ENCODE measurements at regions not wholly inside any gene's neighbourhood (a gene's known extent, or its start where the extent isn't known, plus 50 kb on each side); places are given as distances from the start of the nearest gene placed in this dataset.

GRCh38 chr13:80957019-80957655 is 616.2 kb upstream of the SPRY2 start:
- H3K4me3 ChIP-seq (ENCODE audit: low read depth, low read length) = no peak overlapping the region
- DNase-seq (ENCODE audit: low read depth) = no peak
- TF ChIP-seq MYC (IDR thresholded peaks at IDR 0.05; ENCODE audit: low read depth, low read length) = no peak
- TF ChIP-seq POLR2A (IDR thresholded peaks at IDR 0.05; ENCODE audit: extremely low read depth, insufficient read length) = no peak
- TF ChIP-seq MAX (IDR thresholded peaks at IDR 0.05; ENCODE audit: low read depth, low read length) = no peak
- TF ChIP-seq CTCF (IDR thresholded peaks at IDR 0.05; ENCODE audit: low read depth, low read length) = no peak

- DNase-seq (ENCODE audit: low read depth) = no peak
- TF ChIP-seq MYC (IDR thresholded peaks at IDR 0.05; ENCODE audit: low read depth, low read length) = no peak
- no peak for TF ChIP-seq MAX (IDR thresholded peaks at IDR 0.05; ENCODE audit: low read depth, low read length)
- no peak for TF ChIP-seq POLR2A (IDR thresholded peaks at IDR 0.05; ENCODE audit: extremely low read depth, insufficient read length)
Measured at GRCh38 chr13:80955501-80955900, 614.6 kb upstream of the SPRY2 start.

GRCh38 chr13:80952158-80952557 is 611.2 kb upstream of the SPRY2 start:
- no peak for TF ChIP-seq POLR2A (IDR thresholded peaks at IDR 0.05; ENCODE audit: extremely low read depth, insufficient read length)
- no peak for TF ChIP-seq MYC (IDR thresholded peaks at IDR 0.05; ENCODE audit: low read depth, low read length)
- TF ChIP-seq CTCF (IDR thresholded peaks at IDR 0.05; ENCODE audit: low read depth, low read length) = no peak
- TF ChIP-seq MAX (IDR thresholded peaks at IDR 0.05; ENCODE audit: low read depth, low read length) = no peak
- no peak for DNase-seq (ENCODE audit: low read depth)
- no peak overlapping the region for H3K4me3 ChIP-seq (ENCODE audit: low read depth, low read length)

More at GRCh38 chr13:80955501-80955900, 614.6 kb upstream of the SPRY2 start:
- no peak overlapping the region for H3K4me3 ChIP-seq (ENCODE audit: low read depth, low read length)

GRCh38 chr13:80946008-80946802 is 605.3 kb upstream of the SPRY2 start:
- no peak for DNase-seq (ENCODE audit: low read depth)
- no peak for TF ChIP-seq MAX (IDR thresholded peaks at IDR 0.05; ENCODE audit: low read depth, low read length)
- no peak for TF ChIP-seq MYC (IDR thresholded peaks at IDR 0.05; ENCODE audit: low read depth, low read length)
- TF ChIP-seq POLR2A (IDR thresholded peaks at IDR 0.05; ENCODE audit: extremely low read depth, insufficient read length) = no peak
- TF ChIP-seq CTCF (IDR thresholded peaks at IDR 0.05; ENCODE audit: low read depth, low read length) = no peak
- no peak overlapping the region for H3K4me3 ChIP-seq (ENCODE audit: low read depth, low read length)

- no peak overlapping the region for H3K4me3 ChIP-seq (ENCODE audit: low read depth, low read length)
- no peak for TF ChIP-seq POLR2A (IDR thresholded peaks at IDR 0.05; ENCODE audit: extremely low read depth, insufficient read length)
- DNase-seq (ENCODE audit: low read depth) = no peak
Measured at GRCh38 chr13:80945328-80945727, 604.4 kb upstream of the SPRY2 start.

- DNase-seq (ENCODE audit: low read depth) = no peak
- H3K4me3 ChIP-seq (ENCODE audit: low read depth, low read length) = no peak overlapping the region
- TF ChIP-seq MYC (IDR thresholded peaks at IDR 0.05; ENCODE audit: low read depth, low read length) = no peak
- TF ChIP-seq POLR2A (IDR thresholded peaks at IDR 0.05; ENCODE audit: extremely low read depth, insufficient read length) = no peak
- TF ChIP-seq MAX (IDR thresholded peaks at IDR 0.05; ENCODE audit: low read depth, low read length) = no peak
- TF ChIP-seq CTCF (IDR thresholded peaks at IDR 0.05; ENCODE audit: low read depth, low read length) = no peak
Measured at GRCh38 chr13:80939581-80939980, 598.7 kb upstream of the SPRY2 start.
